IPS-20b (cell line): ENCODE measurements at regions not wholly inside any gene's neighbourhood (a gene's known extent, or its start where the extent isn't known, plus 50 kb on each side); places are given as distances from the start of the nearest gene placed in this dataset.

Experiments
- H3K27ac ChIP-seq: one replicate; pipeline ENCODE4 v1.5.1; 2013; ENCODE audit warnings: low read length
- H3K27me3 ChIP-seq: 2 replicates; pipeline ENCODE4 v1.6.1; 2013; ENCODE audit warnings: mild to moderate bottlenecking, low read length, inconsistent platforms; ENCODE audit not compliant: insufficient read depth
- H3K36me3 ChIP-seq: 2 replicates; pipeline ENCODE4 v1.6.1; 2013; ENCODE audit warnings: low read depth, mild to moderate bottlenecking, inconsistent platforms, low read length, moderate library complexity; ENCODE audit not compliant: insufficient read depth
- H3K4me1 ChIP-seq: 2 replicates; pipeline ENCODE4 v1.6.1; 2013; ENCODE audit warnings: mild to moderate bottlenecking, control low read depth, inconsistent platforms, low read length, moderate library complexity; ENCODE audit not compliant: insufficient read depth
- H3K4me3 ChIP-seq: 2 replicates; pipeline ENCODE4 v1.5.1; 2013; ENCODE audit warnings: mild to moderate bottlenecking, low read length, inconsistent platforms
- H3K9ac ChIP-seq: 2 replicates; pipeline ENCODE4 v1.6.1; 2013; ENCODE audit warnings: low read depth, mild to moderate bottlenecking, inconsistent platforms, low read length, moderate library complexity
- H3K9me3 ChIP-seq: 2 replicates; pipeline ENCODE4 v1.6.1; 2013; ENCODE audit warnings: mild to moderate bottlenecking, low read depth, low read length, inconsistent platforms; ENCODE audit not compliant: insufficient read depth

GRCh38 chr1:93815366-93816110, 63.5 kb downstream of the DNTTIP2 start:
- Histone ChIP-seq H3K4me1 (peaks cover 27% of the 10 kb centered on the region), H3K9ac (peak overlapping the region; percentile 7; the same call in 1 of the 2 replicates), H3K4me3 (no peak overlapping the region), H3K27ac (no peak overlapping the region), H3K9me3 (no peaks in the 10 kb centered on the region), H3K27me3 (no peaks in the 10 kb centered on the region), H3K36me3 (no peaks in the 10 kb centered on the region)

DNA sequence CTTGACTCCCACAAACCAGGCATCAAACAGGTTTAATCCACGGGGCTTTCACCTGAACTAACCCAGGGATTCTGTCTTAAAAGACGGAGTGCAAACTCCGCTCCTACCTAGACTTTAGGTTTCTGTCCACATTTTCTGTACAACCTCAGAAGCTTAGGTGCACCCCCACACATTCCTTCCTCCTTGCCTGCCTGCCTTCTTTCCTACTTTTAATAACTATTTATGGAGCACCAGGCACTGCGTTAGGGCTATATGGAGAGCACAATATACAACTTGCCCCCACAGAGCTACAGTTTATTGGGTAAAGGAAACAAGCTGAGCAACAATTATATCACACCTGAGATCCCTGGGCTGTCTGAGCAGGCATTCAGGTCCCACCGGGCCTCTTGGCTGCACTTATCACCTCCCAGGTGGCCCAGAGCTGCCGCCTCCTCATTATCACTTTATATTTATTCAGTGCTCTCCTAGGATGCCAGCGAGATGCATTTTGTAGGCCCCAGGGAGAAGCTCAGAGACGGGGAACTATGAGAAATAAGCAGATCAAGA, 64.1 kb downstream of the DNTTIP2 start:
- Histone ChIP-seq H3K27me3 (no peaks in the 10 kb centered on the region), H3K9me3 (no peaks in the 10 kb centered on the region), H3K4me3 (no peak overlapping the region), H3K9ac (peak overlapping the region; percentile 7; the same call in 1 of the 2 replicates), H3K36me3 (no peaks in the 10 kb centered on the region), H3K27ac (no peak overlapping the region), H3K4me1 (peaks cover 20% of the 10 kb centered on the region)

DNA sequence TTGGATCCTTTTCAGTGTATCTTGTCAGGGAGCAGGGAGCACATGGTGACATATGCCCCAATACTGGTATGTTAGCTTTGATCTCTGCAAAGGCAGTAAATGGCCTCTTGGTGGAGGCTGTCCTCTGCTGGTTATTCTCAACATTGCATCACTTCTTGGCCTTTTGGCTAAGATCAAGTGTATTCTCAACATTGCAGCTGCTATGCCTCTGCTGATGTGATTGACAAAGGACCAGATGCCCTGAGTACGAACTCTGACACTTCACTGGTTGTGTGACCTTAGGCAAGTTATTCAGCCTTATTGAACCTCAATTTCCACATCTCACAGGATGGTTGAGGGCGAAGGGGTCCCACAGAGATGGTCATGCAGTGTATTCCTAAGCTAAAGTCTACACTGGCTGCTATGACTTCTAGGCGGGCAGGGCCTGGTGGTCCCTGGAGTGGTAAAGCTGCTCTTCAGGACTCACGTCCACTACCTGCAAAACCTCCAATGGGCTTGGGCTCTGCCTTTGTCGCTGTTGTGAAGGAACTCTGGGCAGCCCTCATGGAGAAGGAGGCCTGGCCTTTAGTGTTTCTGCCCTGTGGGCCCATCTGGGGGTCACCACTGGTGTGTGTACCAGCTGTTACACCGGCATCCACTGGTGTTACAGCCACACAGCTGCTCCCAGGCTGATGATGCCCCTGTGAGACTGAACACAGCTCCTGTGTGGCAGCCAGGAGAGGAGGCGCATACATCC, 64.8 kb downstream of the DNTTIP2 start:
- no peaks in the 10 kb centered on the region for H3K27me3 ChIP-seq
- no peaks in the 10 kb centered on the region for H3K36me3 ChIP-seq
- no peaks in the 10 kb centered on the region for H3K9me3 ChIP-seq
- H3K27ac ChIP-seq = no peak overlapping the region
- peaks cover 19% of the 10 kb centered on the region for H3K4me1 ChIP-seq
- peak overlapping the region; percentile 7; the same call in 1 of the 2 replicates for H3K9ac ChIP-seq
- H3K4me3 ChIP-seq = no peak overlapping the region

DNA sequence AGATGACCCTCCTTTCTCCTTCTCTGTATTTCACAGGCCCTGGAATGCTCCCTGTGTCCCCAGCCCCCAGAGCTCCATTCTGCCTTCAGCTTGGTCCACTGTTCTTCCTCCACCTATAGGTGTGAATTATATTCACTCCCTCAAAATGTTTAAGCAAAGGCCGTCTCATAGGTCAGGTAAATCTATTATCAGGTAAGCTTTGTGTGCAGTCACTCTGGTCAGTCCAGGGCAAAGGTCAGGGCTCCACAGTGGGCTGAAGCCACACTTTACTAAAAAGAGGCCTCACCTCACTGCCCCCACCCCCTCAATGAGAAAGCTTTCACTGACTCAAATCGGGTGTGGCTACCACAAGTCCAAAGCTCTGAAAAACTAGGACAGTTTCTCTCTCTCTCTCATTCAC, 65.9 kb downstream of the DNTTIP2 start:
- H3K9ac ChIP-seq = no peak overlapping the region
- no peak overlapping the region for H3K27ac ChIP-seq
- no peaks in the 10 kb centered on the region for H3K36me3 ChIP-seq
- peaks cover 19% of the 10 kb centered on the region for H3K4me1 ChIP-seq
- no peak overlapping the region for H3K4me3 ChIP-seq
- peaks cover 6% of the 10 kb centered on the region; the same call in 1 of the 2 replicates for H3K9me3 ChIP-seq
- no peaks in the 10 kb centered on the region for H3K27me3 ChIP-seq

GRCh38 chr1:93811326-93812065, 67.5 kb downstream of the DNTTIP2 start:
- Histone ChIP-seq H3K36me3 (no peaks in the 10 kb centered on the region), H3K27me3 (no peaks in the 10 kb centered on the region), H3K9ac (no peak overlapping the region), H3K9me3 (peaks cover 10% of the 10 kb centered on the region; the same call in 1 of the 2 replicates), H3K27ac (no peak overlapping the region), H3K4me3 (no peak overlapping the region), H3K4me1 (peaks cover 19% of the 10 kb centered on the region)

DNA sequence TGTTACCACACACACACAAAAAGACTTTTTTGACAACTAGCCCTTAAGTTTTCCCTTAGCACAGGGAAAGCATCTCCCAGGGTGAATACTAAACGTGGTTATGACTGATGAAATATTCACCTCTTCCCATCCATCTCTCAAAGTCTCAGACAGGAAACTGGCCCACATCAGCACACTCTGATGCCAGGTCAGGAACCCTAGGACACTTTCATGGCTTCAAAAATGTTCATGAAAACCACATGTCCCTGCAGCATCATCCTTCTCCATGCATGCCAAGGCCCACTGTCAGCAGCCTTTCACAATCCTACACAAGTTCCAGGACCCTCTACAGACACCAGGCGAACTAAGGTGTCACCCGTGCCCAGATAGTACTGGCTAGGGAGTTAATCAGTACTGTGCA, 68.7 kb downstream of the DNTTIP2 start:
- H3K9me3 ChIP-seq = peaks cover 10% of the 10 kb centered on the region; the same call in 1 of the 2 replicates
- H3K4me3 ChIP-seq = no peak overlapping the region
- H3K27ac ChIP-seq = no peak overlapping the region
- H3K36me3 ChIP-seq = no peaks in the 10 kb centered on the region
- H3K9ac ChIP-seq = no peak overlapping the region
- H3K4me1 ChIP-seq = peaks cover 12% of the 10 kb centered on the region
- no peaks in the 10 kb centered on the region for H3K27me3 ChIP-seq

DNA sequence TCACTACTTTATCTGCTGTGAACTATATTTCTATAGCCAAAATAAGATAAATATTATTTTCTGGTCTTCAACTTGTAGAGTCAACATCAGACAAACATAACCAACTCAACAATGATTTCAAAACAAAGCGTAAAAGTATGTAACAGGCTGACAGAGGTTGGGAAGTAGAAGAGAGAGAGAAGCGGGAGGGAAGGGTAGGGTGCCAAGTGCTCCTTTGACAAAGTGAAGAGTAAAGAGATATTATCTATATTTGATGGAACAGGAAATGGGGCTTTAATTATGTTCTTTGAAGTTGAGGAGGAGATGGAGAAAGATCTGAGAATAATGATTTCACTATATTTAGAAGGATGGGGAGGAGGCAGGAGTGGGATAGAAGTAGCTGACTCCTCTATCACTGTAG, 70.1 kb downstream of the DNTTIP2 start:
- no peak overlapping the region for H3K9ac ChIP-seq
- peaks cover 10% of the 10 kb centered on the region; the same call in 1 of the 2 replicates for H3K9me3 ChIP-seq
- no peaks in the 10 kb centered on the region for H3K27me3 ChIP-seq
- H3K36me3 ChIP-seq = no peaks in the 10 kb centered on the region
- no peak overlapping the region for H3K4me3 ChIP-seq
- no peak overlapping the region for H3K27ac ChIP-seq
- no peaks in the 10 kb centered on the region; the same call in 1 of the 2 replicates for H3K4me1 ChIP-seq

GRCh38 chr1:93807311-93807930, 71.6 kb downstream of the DNTTIP2 start:
- peaks cover 10% of the 10 kb centered on the region; the same call in 1 of the 2 replicates for H3K9me3 ChIP-seq
- no peak overlapping the region for H3K9ac ChIP-seq
- H3K27ac ChIP-seq = no peak overlapping the region
- H3K36me3 ChIP-seq = no peaks in the 10 kb centered on the region
- no peak overlapping the region for H3K4me3 ChIP-seq
- no peaks in the 10 kb centered on the region for H3K27me3 ChIP-seq
- no peaks in the 10 kb centered on the region for H3K4me1 ChIP-seq

GRCh38 chr1:93805027-93805610, 73.9 kb downstream of the DNTTIP2 start:
- no peaks in the 10 kb centered on the region for H3K36me3 ChIP-seq
- H3K4me1 ChIP-seq = no peaks in the 10 kb centered on the region
- H3K9me3 ChIP-seq = peaks cover 10% of the 10 kb centered on the region; the same call in 1 of the 2 replicates
- H3K4me3 ChIP-seq = no peak overlapping the region
- H3K27me3 ChIP-seq = no peaks in the 10 kb centered on the region
- no peak overlapping the region for H3K27ac ChIP-seq
- no peak overlapping the region for H3K9ac ChIP-seq

GRCh38 chr1:93804412-93804811, 74.6 kb downstream of the DNTTIP2 start:
- no peaks in the 10 kb centered on the region for H3K27me3 ChIP-seq
- H3K9ac ChIP-seq = no peak overlapping the region
- H3K27ac ChIP-seq = no peak overlapping the region
- no peaks in the 10 kb centered on the region for H3K4me1 ChIP-seq
- no peaks in the 10 kb centered on the region for H3K36me3 ChIP-seq
- peaks cover 10% of the 10 kb centered on the region; the same call in 1 of the 2 replicates for H3K9me3 ChIP-seq
- H3K4me3 ChIP-seq = no peak overlapping the region

DNA sequence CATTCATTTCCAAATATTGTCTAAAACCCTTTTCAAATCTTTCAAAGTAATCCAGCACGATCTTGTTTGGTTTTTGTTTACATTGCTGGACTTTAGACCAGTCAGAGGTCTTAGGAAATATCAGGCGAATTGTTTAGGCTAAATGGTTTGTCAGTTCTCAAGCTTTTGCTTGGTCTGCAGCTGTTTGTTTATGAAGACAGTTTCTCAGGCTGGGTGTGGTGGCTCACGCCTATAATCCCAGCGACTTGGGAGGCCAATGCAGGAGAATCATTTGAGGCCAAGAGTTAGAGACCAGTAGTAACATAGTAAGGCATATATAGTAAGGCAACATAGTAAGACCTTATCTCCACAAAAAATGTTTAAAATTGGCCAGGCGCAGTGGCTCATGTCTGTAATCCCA, 77.5 kb downstream of the DNTTIP2 start:
- Histone ChIP-seq H3K36me3 (no peaks in the 10 kb centered on the region), H3K27ac (no peak overlapping the region), H3K9ac (no peak overlapping the region), H3K4me1 (no peaks in the 10 kb centered on the region), H3K9me3 (no peaks in the 10 kb centered on the region), H3K4me3 (no peak overlapping the region), H3K27me3 (no peaks in the 10 kb centered on the region)
